Activated naive CD4-positive, alpha-beta T cell treated with anti-CD3 and anti-CD28 coated beads, Interleukin-2, amount 50 U/mL, for 24 hours (primary cell): ENCODE measurements at regions not wholly inside any gene's neighbourhood (a gene's known extent, or its start where the extent isn't known, plus 50 kb on each side); places are given as distances from the start of the nearest gene placed in this dataset.

Source experiments
- H3K27ac Mint-ChIP-seq: one replicate; pipeline ENCODE4 v1.8.0; 2021; ENCODE audit warnings: mild to moderate bottlenecking, mixed read lengths
- H3K27me3 Mint-ChIP-seq: one replicate; pipeline ENCODE4 v1.8.0; 2021; ENCODE audit warnings: mixed read lengths
- H3K36me3 Mint-ChIP-seq: one replicate; pipeline ENCODE4 v1.8.0; 2021; ENCODE audit warnings: mixed read lengths
- H3K4me1 Mint-ChIP-seq: one replicate; pipeline ENCODE4 v1.8.0; 2021; ENCODE audit warnings: mixed read lengths
- H3K4me3 Mint-ChIP-seq: one replicate; pipeline ENCODE4 v1.8.0; 2021; ENCODE audit warnings: mild to moderate bottlenecking, mixed read lengths
- H3K9me3 Mint-ChIP-seq: one replicate; pipeline ENCODE4 v1.8.0; 2021; ENCODE audit warnings: mixed read lengths

- H3K27ac Mint-ChIP-seq = no peak overlapping the region
- peaks cover 10% of the 10 kb centered on the region for H3K9me3 Mint-ChIP-seq
- peaks cover 3% of the 10 kb centered on the region for H3K4me1 Mint-ChIP-seq
- H3K27me3 Mint-ChIP-seq = no peaks in the 10 kb centered on the region
- peaks cover 7% of the 10 kb centered on the region for H3K36me3 Mint-ChIP-seq
- no peak overlapping the region for H3K4me3 Mint-ChIP-seq
Measured at GRCh38 chr2:12219761-12220160, 473.3 kb downstream of the LPIN1 start.

DNA sequence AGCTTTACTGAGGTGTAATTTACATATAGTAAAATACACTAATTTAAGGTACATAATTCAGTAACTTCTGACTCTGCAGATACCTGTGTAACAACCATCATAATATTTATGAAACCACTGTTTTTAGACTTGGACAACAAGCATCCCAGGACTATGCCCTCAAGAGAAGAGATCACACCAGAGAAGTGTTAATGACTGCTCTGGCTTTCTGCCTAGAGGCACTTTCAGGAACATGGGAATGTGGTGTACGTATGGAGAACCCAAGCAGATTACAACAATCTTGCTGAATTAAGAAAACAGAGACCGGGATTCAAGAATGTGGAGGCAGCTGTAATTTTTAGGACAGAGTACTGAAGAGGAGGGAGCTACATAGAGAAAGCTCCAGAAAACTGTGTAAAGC lies 475.2 kb downstream of the LPIN1 start:
- peaks cover 3% of the 10 kb centered on the region for H3K4me1 Mint-ChIP-seq
- no peak overlapping the region for H3K4me3 Mint-ChIP-seq
- peaks cover 7% of the 10 kb centered on the region for H3K36me3 Mint-ChIP-seq
- H3K27me3 Mint-ChIP-seq = no peaks in the 10 kb centered on the region
- no peak overlapping the region for H3K27ac Mint-ChIP-seq
- H3K9me3 Mint-ChIP-seq = peaks cover 14% of the 10 kb centered on the region

- Mint-ChIP-seq H3K27me3 (no peaks in the 10 kb centered on the region), H3K4me3 (no peak overlapping the region), H3K36me3 (peaks cover 7% of the 10 kb centered on the region), H3K27ac (peak overlapping the region; percentile 18), H3K9me3 (peaks cover 14% of the 10 kb centered on the region), H3K4me1 (peaks cover 3% of the 10 kb centered on the region)
Measured at GRCh38 chr2:12222554-12222953, 476.1 kb downstream of the LPIN1 start.

GRCh38 chr2:12223732-12224131 lies 477.3 kb downstream of the LPIN1 start:
- H3K27me3 Mint-ChIP-seq = no peaks in the 10 kb centered on the region
- peaks cover 14% of the 10 kb centered on the region for H3K9me3 Mint-ChIP-seq
- no peak overlapping the region for H3K4me3 Mint-ChIP-seq
- peaks cover 7% of the 10 kb centered on the region for H3K36me3 Mint-ChIP-seq
- peaks cover 3% of the 10 kb centered on the region for H3K4me1 Mint-ChIP-seq
- no peak overlapping the region for H3K27ac Mint-ChIP-seq

- no peak overlapping the region for H3K27ac Mint-ChIP-seq
- H3K36me3 Mint-ChIP-seq = peaks cover 7% of the 10 kb centered on the region
- H3K4me3 Mint-ChIP-seq = no peak overlapping the region
- H3K27me3 Mint-ChIP-seq = no peaks in the 10 kb centered on the region
- H3K4me1 Mint-ChIP-seq = peaks cover 4% of the 10 kb centered on the region
- H3K9me3 Mint-ChIP-seq = peaks cover 14% of the 10 kb centered on the region
Measured at GRCh38 chr2:12226653-12227052, 480.2 kb downstream of the LPIN1 start.

- no peak overlapping the region for H3K4me3 Mint-ChIP-seq
- H3K36me3 Mint-ChIP-seq = peaks cover 3% of the 10 kb centered on the region
Measured at GRCh38 chr2:12227941-12228608, 481.6 kb downstream of the LPIN1 start.

DNA sequence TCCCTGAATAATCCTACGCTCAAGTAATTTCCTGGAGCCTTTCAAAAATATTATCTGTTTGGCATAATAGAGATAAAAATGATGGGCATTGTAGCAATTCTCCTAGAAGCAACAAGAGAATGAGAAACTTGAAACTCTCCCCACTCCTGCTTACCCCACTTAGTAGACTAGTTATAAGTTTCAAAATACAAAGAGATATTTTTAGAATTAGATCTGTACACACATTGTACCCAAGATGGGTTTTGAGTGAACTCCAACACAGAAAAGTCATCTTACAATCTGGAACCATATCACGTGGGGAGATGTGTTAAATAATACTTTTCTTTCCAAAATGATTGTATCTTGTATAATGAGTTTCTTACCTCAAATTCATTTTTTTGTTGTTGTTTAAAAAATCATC lies 484.9 kb downstream of the LPIN1 start:
- Mint-ChIP-seq H3K4me3 (no peak overlapping the region), H3K36me3 (no peaks in the 10 kb centered on the region), H3K27me3 (no peaks in the 10 kb centered on the region), H3K9me3 (no peaks in the 10 kb centered on the region), H3K27ac (no peak overlapping the region), H3K4me1 (peaks cover 4% of the 10 kb centered on the region)

More at GRCh38 chr2:12227941-12228608, 481.6 kb downstream of the LPIN1 start:
- Mint-ChIP-seq H3K4me1 (peaks cover 4% of the 10 kb centered on the region), H3K9me3 (peaks cover 9% of the 10 kb centered on the region), H3K27me3 (no peaks in the 10 kb centered on the region), H3K27ac (no peak overlapping the region)

GRCh38 chr2:12232876-12233275 lies 483.9 kb upstream of the TRIB2 start:
- H3K36me3 Mint-ChIP-seq = no peaks in the 10 kb centered on the region
- no peak overlapping the region for H3K4me3 Mint-ChIP-seq
- H3K27ac Mint-ChIP-seq = no peak overlapping the region
- H3K4me1 Mint-ChIP-seq = peaks cover 4% of the 10 kb centered on the region
- H3K9me3 Mint-ChIP-seq = no peaks in the 10 kb centered on the region
- no peaks in the 10 kb centered on the region for H3K27me3 Mint-ChIP-seq

GRCh38 chr2:12236136-12236844 lies 480.4 kb upstream of the TRIB2 start:
- Mint-ChIP-seq H3K4me1 (peaks cover 2% of the 10 kb centered on the region), H3K36me3 (no peaks in the 10 kb centered on the region), H3K27ac (no peak overlapping the region), H3K4me3 (no peak overlapping the region), H3K27me3 (no peaks in the 10 kb centered on the region), H3K9me3 (peaks cover 5% of the 10 kb centered on the region)

DNA sequence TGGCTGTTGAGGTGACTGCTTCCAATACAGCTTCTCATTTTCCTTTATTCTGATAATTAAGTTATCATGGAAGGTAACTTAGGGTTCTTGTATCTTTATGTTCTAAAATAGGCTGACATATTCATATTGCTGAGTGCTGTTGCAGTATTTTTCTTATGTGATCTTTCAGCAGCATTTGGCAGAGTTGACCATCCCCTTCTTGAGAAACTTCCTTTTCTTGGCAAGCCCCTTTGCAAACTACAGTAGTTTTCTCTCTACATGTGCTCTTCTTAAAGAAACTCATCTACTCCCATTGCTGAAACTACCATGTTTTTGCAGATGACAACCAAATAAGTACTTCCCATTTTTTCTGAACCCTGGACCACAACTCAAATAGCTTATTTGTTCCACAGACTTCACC lies 476.5 kb upstream of the TRIB2 start:
- no peaks in the 10 kb centered on the region for H3K36me3 Mint-ChIP-seq
- no peaks in the 10 kb centered on the region for H3K4me1 Mint-ChIP-seq
- no peaks in the 10 kb centered on the region for H3K27me3 Mint-ChIP-seq
- peaks cover 9% of the 10 kb centered on the region for H3K9me3 Mint-ChIP-seq
- no peak overlapping the region for H3K4me3 Mint-ChIP-seq
- H3K27ac Mint-ChIP-seq = no peak overlapping the region

DNA sequence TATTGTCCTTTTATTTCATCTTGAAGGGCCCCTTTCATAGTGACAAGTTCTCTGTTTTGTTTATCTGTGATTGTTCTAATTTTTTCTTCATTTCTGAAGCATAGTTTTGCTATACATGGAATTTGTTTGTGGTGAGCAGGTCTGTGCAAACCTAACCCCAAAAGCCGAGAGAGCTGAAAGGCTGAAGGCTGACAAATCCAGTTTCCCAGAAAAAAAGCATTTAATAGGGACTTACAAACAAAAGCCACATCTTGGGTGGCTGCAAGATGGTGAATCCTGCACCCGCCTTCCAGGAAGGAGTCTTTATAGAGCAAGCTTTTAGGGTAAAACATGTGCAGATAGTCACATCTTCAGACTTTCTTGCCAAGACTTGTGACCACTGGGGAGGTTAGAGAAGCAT lies 473.4 kb upstream of the TRIB2 start:
- H3K36me3 Mint-ChIP-seq = no peaks in the 10 kb centered on the region
- no peaks in the 10 kb centered on the region for H3K27me3 Mint-ChIP-seq
- H3K4me1 Mint-ChIP-seq = no peaks in the 10 kb centered on the region
- H3K9me3 Mint-ChIP-seq = peaks cover 9% of the 10 kb centered on the region
- no peak overlapping the region for H3K4me3 Mint-ChIP-seq
- H3K27ac Mint-ChIP-seq = no peak overlapping the region

GRCh38 chr2:12244070-12244469 lies 472.7 kb upstream of the TRIB2 start:
- Mint-ChIP-seq H3K27me3 (no peaks in the 10 kb centered on the region), H3K9me3 (peaks cover 9% of the 10 kb centered on the region), H3K4me3 (no peak overlapping the region), H3K27ac (no peak overlapping the region), H3K4me1 (no peaks in the 10 kb centered on the region), H3K36me3 (no peaks in the 10 kb centered on the region)

GRCh38 chr2:12251121-12251520 lies 465.6 kb upstream of the TRIB2 start:
- Mint-ChIP-seq H3K4me1 (no peaks in the 10 kb centered on the region), H3K9me3 (no peaks in the 10 kb centered on the region), H3K4me3 (no peak overlapping the region), H3K27me3 (no peaks in the 10 kb centered on the region), H3K27ac (no peak overlapping the region), H3K36me3 (no peaks in the 10 kb centered on the region)

DNA sequence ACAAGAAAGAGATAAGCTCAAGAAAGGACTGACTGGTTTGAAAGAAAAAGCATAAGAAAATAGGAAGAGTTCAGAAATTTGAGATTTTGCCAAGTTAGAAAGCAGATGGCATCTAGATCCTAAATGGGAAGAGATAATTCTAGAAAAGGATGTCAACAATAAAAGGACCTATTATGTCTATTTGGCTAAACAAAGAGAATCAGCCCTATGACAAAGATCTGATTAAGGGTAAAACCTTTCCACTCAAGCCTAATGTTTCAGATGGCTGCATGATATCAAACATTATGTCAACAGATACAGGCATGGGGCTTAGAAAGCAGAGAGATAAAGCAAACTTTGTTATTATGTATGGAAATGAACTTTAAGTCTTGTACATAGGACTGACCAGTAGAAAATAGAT lies 465.0 kb upstream of the TRIB2 start:
- Mint-ChIP-seq H3K4me1 (no peaks in the 10 kb centered on the region), H3K9me3 (no peaks in the 10 kb centered on the region), H3K27ac (no peak overlapping the region), H3K4me3 (no peak overlapping the region), H3K36me3 (no peaks in the 10 kb centered on the region), H3K27me3 (no peaks in the 10 kb centered on the region)

DNA sequence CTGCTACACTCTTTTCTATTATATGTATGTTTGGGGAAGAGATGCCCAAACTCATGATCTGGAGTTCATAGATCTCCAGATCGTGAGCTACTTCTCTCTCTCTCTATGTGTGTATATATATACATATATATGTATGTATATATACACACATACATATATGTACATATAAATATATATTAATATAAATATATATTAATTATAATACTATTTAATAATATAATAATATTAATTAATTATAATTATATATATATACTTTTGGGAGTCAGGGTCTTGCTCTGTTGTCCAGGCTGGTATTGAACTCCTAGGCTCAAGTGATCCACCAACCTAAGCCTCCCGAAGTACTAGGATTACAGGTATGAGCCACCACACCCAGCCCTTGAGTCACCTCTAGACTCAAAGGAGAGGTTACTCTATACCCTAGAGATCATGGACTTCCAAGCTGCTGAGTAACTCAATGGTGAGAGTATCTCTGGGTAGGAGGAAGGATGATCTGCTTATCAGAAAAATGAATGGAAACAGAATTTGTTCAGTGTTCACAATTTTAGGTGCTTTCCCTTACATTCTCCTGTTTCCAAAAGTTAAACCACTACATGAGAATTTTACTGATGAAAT lies 463.5 kb upstream of the TRIB2 start:
- Mint-ChIP-seq H3K4me3 (no peak overlapping the region), H3K36me3 (no peaks in the 10 kb centered on the region), H3K27ac (no peak overlapping the region), H3K4me1 (no peaks in the 10 kb centered on the region), H3K27me3 (no peaks in the 10 kb centered on the region), H3K9me3 (no peaks in the 10 kb centered on the region)

DNA sequence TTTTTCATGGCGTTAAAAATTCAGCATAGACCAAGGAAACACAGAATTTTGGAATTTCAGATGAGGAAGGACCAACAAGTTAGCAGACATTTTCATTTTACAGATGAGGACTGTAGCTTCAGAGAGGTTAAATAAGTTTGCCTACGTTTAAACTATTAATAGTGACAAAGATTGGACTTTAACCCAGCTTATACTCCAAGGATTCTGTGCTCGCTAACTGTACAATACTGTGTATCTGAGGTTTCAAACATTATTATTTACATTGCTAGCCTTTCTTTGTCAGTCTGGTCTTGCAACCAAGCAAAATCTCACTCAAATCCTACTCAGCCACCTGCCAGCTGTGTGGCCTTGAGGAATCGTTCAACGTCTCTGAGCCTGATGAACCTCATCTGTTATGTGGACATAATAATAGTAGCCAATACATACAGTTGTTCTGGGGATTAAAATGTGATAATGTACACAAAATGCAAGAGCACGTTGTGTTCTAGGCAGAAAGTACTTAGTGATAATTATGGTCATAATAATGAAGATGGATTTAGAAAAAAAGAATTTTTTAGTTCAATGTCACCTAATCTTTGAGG lies 462.4 kb upstream of the TRIB2 start:
- Mint-ChIP-seq H3K27me3 (no peaks in the 10 kb centered on the region), H3K4me1 (no peaks in the 10 kb centered on the region), H3K4me3 (no peak overlapping the region), H3K36me3 (no peaks in the 10 kb centered on the region), H3K27ac (no peak overlapping the region), H3K9me3 (no peaks in the 10 kb centered on the region)
